CD14-positive monocyte (primary cell): ENCODE measurements at regions not wholly inside any gene's neighbourhood (a gene's known extent, or its start where the extent isn't known, plus 50 kb on each side); places are given as distances from the start of the nearest gene placed in this dataset.

Experiments
- DNase-seq, 3 donors: peaks; one replicate each; pipeline ENCODE4 v3.0.0-alpha.2; 2011 to 2022
- H2AFZ ChIP-seq: 2 replicates; pipeline ENCODE4 v1.6.0; 2012; ENCODE audit warnings: mild to moderate bottlenecking, low read depth, low read length, inconsistent platforms; ENCODE audit not compliant: insufficient read depth, poor library complexity, severe bottlenecking
- H3K27ac ChIP-seq, 2 donors: 1 replicate in 1 of 2; 2 replicates in 1 of 2; pipeline ENCODE4 v1.5.1; 2012 to 2013; ENCODE audit warnings: low read length in 2 of 2, control low read depth in 1 of 2, inconsistent platforms in 1 of 2, low read depth in 1 of 2, mild to moderate bottlenecking in 1 of 2
- H3K27me3 ChIP-seq, 2 donors: one replicate each; pipeline versions ENCODE4 v1.6.0 to v1.6.1; 2011 to 2013; ENCODE audit warnings: low read length in 2 of 2; ENCODE audit not compliant: control insufficient read depth in 2 of 2, insufficient read depth in 2 of 2
- H3K36me3 ChIP-seq, 2 donors: replicated peaks in 1 of 2; 1 replicate in 1 of 2; 2 replicates in 1 of 2; pipeline versions ENCODE4 v1.5.1 to v1.6.1; 2012 to 2013; ENCODE audit warnings: low read length in 2 of 2, control low read depth in 1 of 2, inconsistent platforms in 1 of 2, mild to moderate bottlenecking in 1 of 2; ENCODE audit not compliant: insufficient read depth in 2 of 2, control insufficient read depth in 1 of 2
- H3K4me1 ChIP-seq, 2 donors: 1 replicate in 1 of 2; 2 replicates in 1 of 2; pipeline versions ENCODE4 v1.5.1 to v1.6.1; 2012 to 2013; ENCODE audit warnings: low read length in 2 of 2, control low read depth in 1 of 2, inconsistent platforms in 1 of 2, mild to moderate bottlenecking in 1 of 2, moderate library complexity in 1 of 2; ENCODE audit not compliant: insufficient read depth in 2 of 2, control insufficient read depth in 1 of 2
- H3K4me2 ChIP-seq: replicated peaks from 2 replicates; pipeline ENCODE3; 2012; ENCODE audit warnings: low read length, moderate library complexity, mild to moderate bottlenecking; ENCODE audit not compliant: poor library complexity, severe bottlenecking; ENCODE audit errors: extremely low read depth
- H3K4me3 ChIP-seq, 3 experiments: fragments of 200-600 bp in 1 of 3; sonication (generic) in 1 of 3; replicated peaks in 1 of 3; 1 replicate in 2 of 3; 2 replicates in 1 of 3; pipeline ENCODE4 v1.5.1; 2011 to 2013; ENCODE audit warnings: low read length in 3 of 3, mild to moderate bottlenecking in 3 of 3, control low read depth in 2 of 3, low read depth in 2 of 3, inconsistent platforms in 1 of 3, moderate library complexity in 1 of 3
- H3K79me2 ChIP-seq: 2 replicates; pipeline ENCODE4 v1.6.0; 2012; ENCODE audit warnings: mild to moderate bottlenecking, control low read depth, inconsistent platforms, low read length, moderate library complexity; ENCODE audit not compliant: insufficient read depth
- H3K9ac ChIP-seq: 2 replicates; pipeline ENCODE4 v1.6.0; 2017; ENCODE audit warnings: low read length, mild to moderate bottlenecking; ENCODE audit not compliant: insufficient read depth, poor library complexity, severe bottlenecking
- H3K9me3 ChIP-seq, 2 donors: replicated peaks in 1 of 2; 1 replicate in 1 of 2; 2 replicates in 1 of 2; pipeline versions ENCODE4 v1.5.1 to v1.6.1; 2012 to 2013; ENCODE audit warnings: low read length in 2 of 2, control low read depth in 1 of 2; ENCODE audit not compliant: control insufficient read depth in 1 of 2, insufficient read depth in 1 of 2
- H4K20me1 ChIP-seq: 2 replicates; pipeline ENCODE4 v1.6.0; 2012; ENCODE audit warnings: mild to moderate bottlenecking, low read length, control low read depth, moderate library complexity; ENCODE audit not compliant: insufficient read depth
- H3K27ac Mint-ChIP-seq, 7 donors: one replicate each; pipeline ENCODE4 v1.8.0; 2020; ENCODE audit warnings: mild to moderate bottlenecking in 7 of 7, mixed read lengths in 7 of 7, moderate library complexity in 6 of 7, inconsistent platforms in 2 of 7
- H3K27me3 Mint-ChIP-seq, 3 donors: one replicate each; pipeline ENCODE4 v1.8.0; 2021 to 2022; ENCODE audit warnings: low read depth in 3 of 3, mild to moderate bottlenecking in 3 of 3, mixed read lengths in 3 of 3, moderate library complexity in 3 of 3, inconsistent platforms in 1 of 3
- H3K36me3 Mint-ChIP-seq, 2 donors: one replicate each; pipeline ENCODE4 v1.8.0; 2020; ENCODE audit warnings: mixed read lengths in 2 of 2, inconsistent platforms in 1 of 2, mild to moderate bottlenecking in 1 of 2
- H3K4me1 Mint-ChIP-seq: one replicate; pipeline ENCODE4 v1.8.0; 2020; ENCODE audit warnings: mild to moderate bottlenecking, mixed read lengths
- H3K4me3 Mint-ChIP-seq, 2 donors: one replicate each; pipeline ENCODE4 v1.8.0; 2020; ENCODE audit warnings: mild to moderate bottlenecking in 2 of 2, mixed read lengths in 2 of 2, moderate library complexity in 1 of 2
- H3K9me3 Mint-ChIP-seq, 7 donors: one replicate each; pipeline ENCODE4 v1.8.0; 2020 to 2022; ENCODE audit warnings: mixed read lengths in 7 of 7, mild to moderate bottlenecking in 6 of 7, moderate library complexity in 6 of 7, inconsistent platforms in 2 of 7
- CTCF ChIP-seq: fragments of 200-600 bp; IDR thresholded peaks from one replicate; pipeline ENCODE4 v1.8.0; 2022; ENCODE audit warnings: antibody characterized with exemption, mild to moderate bottlenecking
- WGBS: methylation state at CpG from one replicate; pipeline ENCODE4 v1.1.5; 2013; ENCODE audit warnings: missing lambda C conversion rate; ENCODE audit not compliant: insufficient coverage; 5-methylcytosine and 5-hydroxymethylcytosine counted together
- intact Hi-C, 2 donors: fragments of 100-400 bp; cut with micrococcal nuclease; formaldehyde crosslinking; loops; one replicate each; pipeline versions ENCODE4 v1.15.0 to v1.15.1; 2023

GRCh38 chr1:216907100-216907499, 183.9 kb upstream of the ESRRG start:
- H3K27me3 Mint-ChIP-seq: peaks cover 0 to 2% (median 1%) of the 10 kb centered on the region in 3 donors
- Histone ChIP-seq H3K9ac (no peak overlapping the region), H3K4me3 (no peak overlapping the region), H3K27ac (no peak overlapping the region), H3K4me1 (no peaks in the 10 kb centered on the region), H3K27me3 (no peaks in the 10 kb centered on the region), H3K36me3 (no peaks in the 10 kb centered on the region), H3K4me2 (no peak overlapping the region), H3K9me3 (no peaks in the 10 kb centered on the region), H3K79me2 (no peaks in the 10 kb centered on the region), H4K20me1 (no peaks in the 10 kb centered on the region), H2AFZ (no peak overlapping the region)
- H3K9me3 Mint-ChIP-seq: peaks cover 0 to 3% (median 0%) of the 10 kb centered on the region in 7 donors
- no peaks in the 10 kb centered on the region for H3K4me1 Mint-ChIP-seq
- no peaks in the 10 kb centered on the region for H3K36me3 Mint-ChIP-seq
- WGBS: 80% methylated on average over 1 of the region's 8 CpGs
- TF ChIP-seq CTCF: no peak
- no peak for DNase-seq
- H3K4me3 Mint-ChIP-seq: no peak overlapping the region
- intact Hi-C loops: loop anchor here in 1 of 2 donors (5.0 kb wide), 1 partner anchor 50 kb away; no protein-coding TSS in a partner anchor
- no peak overlapping the region for H3K27ac Mint-ChIP-seq

GRCh38 chr1:216905781-216906180, 182.6 kb upstream of the ESRRG start:
- no peak overlapping the region for H2AFZ ChIP-seq
- H3K79me2 ChIP-seq: no peaks in the 10 kb centered on the region
- Mint-ChIP-seq H3K27ac (no peak overlapping the region), H3K27me3 (peaks cover 0 to 2% (median 0%) of the 10 kb centered on the region in 3 donors), H3K9me3 (peaks cover 0 to 5% (median 2%) of the 10 kb centered on the region in 7 donors), H3K4me1 (no peaks in the 10 kb centered on the region), H3K4me3 (no peak overlapping the region), H3K36me3 (no peaks in the 10 kb centered on the region)
- no peaks in the 10 kb centered on the region for H4K20me1 ChIP-seq
- WGBS: 100% methylated on average over 1 of the region's 4 CpGs
- TF ChIP-seq CTCF: no peak
- H3K4me3 ChIP-seq: no peak overlapping the region
- H3K9ac ChIP-seq: no peak overlapping the region
- H3K36me3 ChIP-seq: no peaks in the 10 kb centered on the region
- H3K27ac ChIP-seq: no peak overlapping the region
- no peak overlapping the region for H3K4me2 ChIP-seq
- no peak for DNase-seq
- peaks cover 0 to 5% of the 10 kb centered on the region in 2 donors for H3K9me3 ChIP-seq
- no peaks in the 10 kb centered on the region for H3K27me3 ChIP-seq
- intact Hi-C loops: loop anchor here in 1 of 2 donors (5.0 kb wide), 1 partner anchor 52 kb away; no protein-coding TSS in a partner anchor
- H3K4me1 ChIP-seq: no peaks in the 10 kb centered on the region
